ENCODE measurements at regions not wholly inside any gene's neighbourhood (a gene's known extent, or its start where the extent isn't known, plus 50 kb on each side); places are given as distances from the start of the nearest gene placed in this dataset.
"Not testable (repeated sequence)": the region's sequence is repeated elsewhere in the genome, so short reads cannot be mapped to it uniquely, and the experiment has no call there.

GRCh38 chr14:71536015-71536740, 396.1 kb upstream of the RGS6 start:
- no peak for DNase-seq (ENCODE audit: low read depth in 2 of 2)

- DNase-seq (ENCODE audit: low read depth in 2 of 2): no peak
Measured at GRCh38 chr14:71536927-71537772, 395.1 kb upstream of the RGS6 start.

GRCh38 chr14:71538288-71538687, 393.9 kb upstream of the RGS6 start:
- DNase-seq (ENCODE audit: low read depth in 2 of 2): no peak

- no peak for DNase-seq (ENCODE audit: low read depth in 2 of 2)
Measured at GRCh38 chr14:71538938-71539649, 393.1 kb upstream of the RGS6 start.

- no peak for DNase-seq (ENCODE audit: low read depth in 2 of 2)
Measured at GRCh38 chr14:71539650-71540285, 392.5 kb upstream of the RGS6 start.

GRCh38 chr14:71541271-71541670, 391.0 kb upstream of the RGS6 start:
- DNase-seq (ENCODE audit: low read depth in 2 of 2): no peak

- no peak for DNase-seq (ENCODE audit: low read depth in 2 of 2)
Measured at GRCh38 chr14:71541973-71542690, 390.1 kb upstream of the RGS6 start.

- DNase-seq (ENCODE audit: low read depth in 2 of 2): no peak
Measured at GRCh38 chr14:71549421-71550050, 382.7 kb upstream of the RGS6 start.

GRCh38 chr14:71550367-71550766, 381.9 kb upstream of the RGS6 start:
- DNase-seq (ENCODE audit: low read depth in 2 of 2): no peak

- no peak for DNase-seq (ENCODE audit: low read depth in 2 of 2)
Measured at GRCh38 chr14:71551291-71551950, 380.8 kb upstream of the RGS6 start.

- DNase-seq (ENCODE audit: low read depth in 2 of 2): no peak
Measured at GRCh38 chr14:71552809-71553208, 379.4 kb upstream of the RGS6 start.

- no peak for DNase-seq (ENCODE audit: low read depth in 2 of 2)
Measured at GRCh38 chr14:71553779-71554178, 378.4 kb upstream of the RGS6 start.

- no peak for DNase-seq (ENCODE audit: low read depth in 2 of 2)
Measured at GRCh38 chr14:71554323-71554722, 377.9 kb upstream of the RGS6 start.

GRCh38 chr14:71554959-71555612, 377.1 kb upstream of the RGS6 start:
- no peak for DNase-seq (ENCODE audit: low read depth in 2 of 2)

- DNase-seq (ENCODE audit: low read depth in 2 of 2): peak; percentile 34 to 64
Measured at GRCh38 chr14:71555654-71556559, 376.3 kb upstream of the RGS6 start.

GRCh38 chr14:71556730-71557129, 375.5 kb upstream of the RGS6 start:
- no peak for DNase-seq (ENCODE audit: low read depth in 2 of 2)

- DNase-seq (ENCODE audit: low read depth in 2 of 2): no peak
Measured at GRCh38 chr14:71557351-71557750, 374.9 kb upstream of the RGS6 start.

GRCh38 chr14:71558943-71559342, 373.3 kb upstream of the RGS6 start:
- DNase-seq (ENCODE audit: low read depth in 2 of 2): not testable (repeated sequence)

GRCh38 chr14:71560751-71561150, 371.5 kb upstream of the RGS6 start:
- no peak for DNase-seq (ENCODE audit: low read depth in 2 of 2)

Measured in stimulated activated CD4-positive, alpha-beta T cell treated with anti-CD3 and anti-CD28 coated beads, Interleukin-4, amount 100 ng/mL, for 48 hours (primary cell).